Colonic mucosa (tissue), 4 donors: ENCODE measurements at regions not wholly inside any gene's neighbourhood (a gene's known extent, or its start where the extent isn't known, plus 50 kb on each side); places are given as distances from the start of the nearest gene placed in this dataset.

Experiments used
- DNase-seq: peaks from one replicate; pipeline ENCODE4 v3.0.0-alpha.2; 2020
- H3K27ac ChIP-seq: fragments of 200-600 bp; one replicate; pipeline ENCODE4 v1.8.0; 2021
- H3K27me3 ChIP-seq: fragments of 200-600 bp; one replicate; pipeline ENCODE4 v1.8.0; 2021
- H3K36me3 ChIP-seq: fragments of 200-600 bp; one replicate; pipeline ENCODE4 v1.8.0; 2021
- H3K4me1 ChIP-seq: fragments of 200-600 bp; one replicate; pipeline ENCODE4 v1.8.0; 2021; ENCODE audit warnings: mild to moderate bottlenecking
- H3K4me3 ChIP-seq: fragments of 200-600 bp; one replicate; pipeline ENCODE4 v1.8.0; 2021
- H3K9ac ChIP-seq, 2 donors: one replicate each; pipeline ENCODE4 v1.7.0; 2013; ENCODE audit warnings: control low read depth in 2 of 2, low read depth in 2 of 2, low read length in 2 of 2
- H3K9me3 ChIP-seq: fragments of 200-600 bp; one replicate; pipeline ENCODE4 v1.8.0; 2021
- intact Hi-C: fragments of 100-400 bp; cut with DNase I; formaldehyde crosslinking; loops from one replicate; pipeline ENCODE4 v1.14.1; 2022
- TF ChIP-seq, protein P1 (sequence below): fragments of 200-600 bp; IDR thresholded peaks from one replicate; pipeline ENCODE4 v1.8.0; 2022; ENCODE audit warnings: antibody characterized with exemption, mild to moderate bottlenecking
- donor health status: healthy.
- donor health status: DM: no; HTN: no; CAD: no.
- donor health status: DM: no; HTN: no; CAD: no.

DNA sequence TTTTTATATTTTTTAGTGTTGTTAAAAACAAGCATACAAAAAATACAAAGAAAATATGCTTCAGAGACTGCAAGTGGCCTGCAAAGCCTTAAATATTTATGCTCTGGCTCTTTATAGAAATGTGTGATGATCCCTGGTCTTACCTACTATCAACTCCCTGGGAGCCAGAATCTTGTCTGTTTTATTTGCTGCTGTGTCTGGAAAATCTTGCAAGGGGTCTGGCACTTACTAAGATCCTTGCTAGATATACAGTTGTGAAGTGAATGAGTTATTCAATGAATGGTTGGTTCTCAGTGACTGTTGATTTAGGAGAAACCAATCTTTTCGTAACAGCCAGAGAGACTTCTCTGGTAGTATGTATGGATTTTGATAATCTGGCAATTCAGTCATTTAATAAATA, 521.0 kb upstream of the CFAP20DC start:
- no peak overlapping the region for H3K27ac ChIP-seq
- H3K27me3 ChIP-seq = no peaks in the 10 kb centered on the region
- H3K9me3 ChIP-seq = no peaks in the 10 kb centered on the region
- no peaks in the 10 kb centered on the region for H3K4me1 ChIP-seq
- no peaks in the 10 kb centered on the region for H3K36me3 ChIP-seq
- no peak for DNase-seq
- TF ChIP-seq, protein P1, sequence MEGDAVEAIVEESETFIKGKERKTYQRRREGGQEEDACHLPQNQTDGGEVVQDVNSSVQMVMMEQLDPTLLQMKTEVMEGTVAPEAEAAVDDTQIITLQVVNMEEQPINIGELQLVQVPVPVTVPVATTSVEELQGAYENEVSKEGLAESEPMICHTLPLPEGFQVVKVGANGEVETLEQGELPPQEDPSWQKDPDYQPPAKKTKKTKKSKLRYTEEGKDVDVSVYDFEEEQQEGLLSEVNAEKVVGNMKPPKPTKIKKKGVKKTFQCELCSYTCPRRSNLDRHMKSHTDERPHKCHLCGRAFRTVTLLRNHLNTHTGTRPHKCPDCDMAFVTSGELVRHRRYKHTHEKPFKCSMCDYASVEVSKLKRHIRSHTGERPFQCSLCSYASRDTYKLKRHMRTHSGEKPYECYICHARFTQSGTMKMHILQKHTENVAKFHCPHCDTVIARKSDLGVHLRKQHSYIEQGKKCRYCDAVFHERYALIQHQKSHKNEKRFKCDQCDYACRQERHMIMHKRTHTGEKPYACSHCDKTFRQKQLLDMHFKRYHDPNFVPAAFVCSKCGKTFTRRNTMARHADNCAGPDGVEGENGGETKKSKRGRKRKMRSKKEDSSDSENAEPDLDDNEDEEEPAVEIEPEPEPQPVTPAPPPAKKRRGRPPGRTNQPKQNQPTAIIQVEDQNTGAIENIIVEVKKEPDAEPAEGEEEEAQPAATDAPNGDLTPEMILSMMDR = no peak
- intact Hi-C loops = loop anchor here (10.0 kb wide), 1 partner anchor 256 kb away; no protein-coding TSS in a partner anchor
- no peak overlapping the region for H3K4me3 ChIP-seq
- no peak overlapping the region for H3K9ac ChIP-seq

DNA sequence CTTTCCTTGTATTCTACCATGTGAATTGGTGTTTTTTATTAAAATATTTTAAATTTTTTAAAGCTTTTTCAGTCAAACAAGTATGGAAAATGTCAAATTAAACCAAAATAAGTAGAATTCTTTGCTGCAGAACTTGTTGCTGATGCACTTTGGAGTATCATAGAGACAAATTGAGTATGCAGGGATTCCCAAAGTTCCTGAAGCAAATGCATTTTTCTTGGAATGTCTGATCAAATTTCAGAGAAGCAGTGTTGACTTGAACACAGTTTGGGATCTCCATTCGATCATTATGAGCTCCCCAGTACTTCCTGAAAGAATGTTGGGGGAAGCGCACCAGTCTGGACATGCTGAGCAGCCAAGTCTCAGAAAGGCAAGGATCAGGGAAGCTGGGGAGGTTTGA, 517.8 kb upstream of the CFAP20DC start:
- TF ChIP-seq, protein P1 = no peak
- no peaks in the 10 kb centered on the region for H3K36me3 ChIP-seq
- DNase-seq = no peak
- H3K27ac ChIP-seq = no peak overlapping the region
- H3K9me3 ChIP-seq = no peaks in the 10 kb centered on the region
- no peaks in the 10 kb centered on the region for H3K27me3 ChIP-seq
- H3K4me1 ChIP-seq = no peaks in the 10 kb centered on the region
- no peak overlapping the region for H3K9ac ChIP-seq
- intact Hi-C loops = no loop called here
- no peak overlapping the region for H3K4me3 ChIP-seq

DNA sequence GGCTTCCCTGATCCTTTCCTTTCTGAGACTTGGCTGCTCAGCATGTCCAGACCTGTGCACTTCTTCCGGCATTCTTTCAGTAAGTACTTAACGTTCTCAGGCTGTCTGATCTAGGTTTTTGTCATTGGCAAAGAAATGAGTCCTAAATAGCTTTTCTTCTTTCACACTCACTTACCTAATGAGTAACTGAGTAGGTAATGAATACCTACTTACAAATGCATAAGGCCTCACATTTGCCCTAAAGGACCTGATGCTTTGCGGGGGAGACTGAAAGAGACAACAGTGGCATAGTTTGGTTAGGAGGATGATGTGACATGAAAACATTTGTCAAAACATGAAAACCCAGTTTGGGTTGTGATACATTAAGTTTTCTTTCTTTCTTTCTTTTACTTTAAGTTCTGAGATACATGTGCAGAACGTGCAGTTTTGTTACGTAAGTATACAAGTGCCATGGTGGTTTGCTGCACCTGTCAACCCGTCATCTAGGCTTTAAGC, 516.7 kb upstream of the CFAP20DC start:
- Histone ChIP-seq H3K9ac (no peak overlapping the region), H3K4me3 (no peak overlapping the region), H3K9me3 (no peaks in the 10 kb centered on the region), H3K4me1 (no peaks in the 10 kb centered on the region), H3K27ac (no peak overlapping the region), H3K36me3 (no peaks in the 10 kb centered on the region), H3K27me3 (no peaks in the 10 kb centered on the region)
- TF ChIP-seq, protein P1 = no peak
- no peak for DNase-seq
- intact Hi-C loops = no loop called here

DNA sequence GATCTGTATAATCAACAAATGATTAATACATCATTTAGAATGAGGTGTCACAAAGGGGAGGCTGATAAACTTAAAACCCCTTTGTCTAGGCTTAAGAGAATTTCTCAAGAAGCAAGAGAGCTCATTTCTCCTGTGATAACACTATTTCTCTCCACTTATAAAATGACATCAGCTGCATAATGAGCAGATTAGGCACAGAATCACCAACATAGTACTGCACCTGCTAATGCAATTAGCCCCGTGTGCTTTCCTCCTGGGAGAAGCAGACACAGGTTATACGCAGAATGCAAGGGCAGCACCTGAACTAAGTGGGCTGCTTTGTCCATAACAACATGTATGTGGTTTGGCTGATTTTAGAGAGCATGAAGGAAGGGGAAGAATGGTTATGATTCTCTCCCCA, 515.3 kb upstream of the CFAP20DC start:
- Histone ChIP-seq H3K4me1 (no peaks in the 10 kb centered on the region), H3K9ac (no peak overlapping the region), H3K4me3 (no peak overlapping the region), H3K27me3 (no peaks in the 10 kb centered on the region), H3K36me3 (no peaks in the 10 kb centered on the region), H3K27ac (no peak overlapping the region), H3K9me3 (no peaks in the 10 kb centered on the region)
- TF ChIP-seq, protein P1 = no peak
- DNase-seq = no peak
- intact Hi-C loops = no loop called here

DNA sequence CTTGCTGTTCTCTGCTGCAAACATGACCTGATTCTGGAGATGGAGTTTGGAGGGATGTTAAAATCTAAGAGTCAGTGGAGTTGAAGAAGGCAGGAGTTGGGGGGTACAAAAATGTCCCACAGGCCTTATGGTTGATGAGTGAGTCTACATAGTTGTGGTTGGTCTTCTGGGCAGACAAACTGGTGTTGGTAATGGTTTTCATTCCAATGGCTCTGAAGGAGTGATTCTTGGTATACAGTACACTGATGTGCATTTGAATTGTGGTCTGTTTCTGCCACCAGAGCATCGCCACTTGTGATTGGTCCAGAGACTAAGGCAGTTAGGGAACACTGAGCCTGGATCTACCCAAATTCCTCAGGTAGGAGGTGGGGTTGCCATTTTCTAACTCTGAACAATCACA, 514.1 kb upstream of the CFAP20DC start:
- no peak for DNase-seq
- Histone ChIP-seq H3K9ac (no peak overlapping the region), H3K27ac (no peak overlapping the region), H3K27me3 (no peaks in the 10 kb centered on the region), H3K4me1 (no peaks in the 10 kb centered on the region), H3K36me3 (no peaks in the 10 kb centered on the region), H3K9me3 (no peaks in the 10 kb centered on the region), H3K4me3 (no peak overlapping the region)
- intact Hi-C loops = no loop called here
- TF ChIP-seq, protein P1 = no peak
